ENCODE measurements at regions not wholly inside any gene's neighbourhood (a gene's known extent, or its start where the extent isn't known, plus 50 kb on each side); places are given as distances from the start of the nearest gene placed in this dataset.
"Not testable (repeated sequence)": the region's sequence is repeated elsewhere in the genome, so short reads cannot be mapped to it uniquely, and the experiment has no call there.

GRCh38 chr5:17079562-17079961 is 137.9 kb upstream of the BASP1 start:
- Histone ChIP-seq H3K4ac (ENCODE audit: low read depth in 1 of 2, low read length in 2 of 2) (no peak overlapping the region), H2BK5ac (ENCODE audit: low read depth, low read length, poor library complexity, severe bottlenecking) (no peak overlapping the region), H3K4me1 (ENCODE audit: control insufficient read depth, insufficient read depth, low read depth, low read length) (no peaks in the 10 kb centered on the region), H3K4me2 (ENCODE audit: low read length, poor library complexity, severe bottlenecking) (no peak overlapping the region), H3K18ac (ENCODE audit: low read depth in 1 of 2, low read length in 2 of 2) (no peak overlapping the region), H2AFZ (ENCODE audit: low read depth, low read length) (no peak overlapping the region), H3K36me3 (ENCODE audit: control insufficient read depth in 1 of 2, insufficient read depth in 2 of 2, low read depth in 1 of 2, low read length in 2 of 2) (no peaks in the 10 kb centered on the region), H3K23ac (ENCODE audit: low read length in 2 of 2) (no peak overlapping the region), H4K91ac (ENCODE audit: low read length) (no peak overlapping the region), H2BK12ac (ENCODE audit: low read length in 2 of 2) (no peak overlapping the region), H3K27ac (ENCODE audit: low read length, poor library complexity, severe bottlenecking) (no peak overlapping the region), H3K4me3 (ENCODE audit: insufficient read depth in 1 of 2, low read depth in 1 of 2, low read length in 2 of 2) (no peak overlapping the region), H3K14ac (ENCODE audit: low read length in 2 of 2) (no peak overlapping the region), H3K9ac (ENCODE audit: low read length) (no peak overlapping the region), H2BK120ac (ENCODE audit: low read depth, low read length) (no peak overlapping the region), H3K79me1 (replicated peaks; ENCODE audit: low read length, poor library complexity, severe bottlenecking) (no peaks in the 10 kb centered on the region), H3K27me3 (ENCODE audit: control insufficient read depth in 1 of 2, insufficient read depth in 1 of 2, low read length in 2 of 2) (no peaks in the 10 kb centered on the region), H2BK15ac (ENCODE audit: low read depth, poor library complexity, severe bottlenecking) (no peak overlapping the region), H4K8ac (ENCODE audit: low read length) (no peak overlapping the region), H2AK5ac (ENCODE audit: low read length, severe bottlenecking) (no peak overlapping the region), H3K9me3 (ENCODE audit: control insufficient read depth, low read length) (no peaks in the 10 kb centered on the region)
- WGBS: 92% methylated on average over 7 of the region's 7 CpGs
- DNase-seq: no peak

DNA sequence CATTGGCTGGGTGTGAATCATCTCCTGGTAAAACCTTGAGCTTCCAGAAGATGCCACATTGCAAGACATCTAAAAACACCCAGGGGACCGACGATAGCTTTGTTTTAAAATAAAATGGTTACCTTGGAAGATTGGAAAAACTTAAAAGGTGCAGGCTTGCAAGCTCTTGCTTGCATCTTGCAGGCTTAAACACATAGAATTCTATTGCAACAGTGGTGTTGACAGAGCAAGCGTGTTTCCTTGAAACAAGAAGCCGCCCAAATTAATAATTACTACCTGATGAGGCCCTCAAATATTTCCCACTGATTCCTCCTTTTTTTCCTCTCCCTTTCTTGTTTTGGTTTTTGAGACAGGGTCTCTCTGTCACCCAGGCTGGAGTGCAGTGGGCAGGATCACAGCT is 137.1 kb upstream of the BASP1 start:
- H3K79me1 ChIP-seq (replicated peaks; ENCODE audit: low read length, poor library complexity, severe bottlenecking): no peaks in the 10 kb centered on the region
- H3K4me2 ChIP-seq (ENCODE audit: low read length, poor library complexity, severe bottlenecking): no peak overlapping the region
- no peak overlapping the region for H3K14ac ChIP-seq (ENCODE audit: low read length in 2 of 2)
- no peak overlapping the region for H3K9ac ChIP-seq (ENCODE audit: low read length)
- no peak overlapping the region for H2BK120ac ChIP-seq (ENCODE audit: low read depth, low read length)
- no peaks in the 10 kb centered on the region for H3K4me1 ChIP-seq (ENCODE audit: control insufficient read depth, insufficient read depth, low read depth, low read length)
- no peak overlapping the region for H3K4ac ChIP-seq (ENCODE audit: low read depth in 1 of 2, low read length in 2 of 2)
- no peak overlapping the region for H4K91ac ChIP-seq (ENCODE audit: low read length)
- H3K4me3 ChIP-seq (ENCODE audit: insufficient read depth in 1 of 2, low read depth in 1 of 2, low read length in 2 of 2): no peak overlapping the region
- H3K36me3 ChIP-seq (ENCODE audit: control insufficient read depth in 1 of 2, insufficient read depth in 2 of 2, low read depth in 1 of 2, low read length in 2 of 2): no peaks in the 10 kb centered on the region
- H3K27me3 ChIP-seq (ENCODE audit: control insufficient read depth in 1 of 2, insufficient read depth in 1 of 2, low read length in 2 of 2): no peaks in the 10 kb centered on the region
- no peak for DNase-seq
- 100% methylated on average over 4 of the region's 4 CpGs for WGBS
- no peak overlapping the region for H3K18ac ChIP-seq (ENCODE audit: low read depth in 1 of 2, low read length in 2 of 2)
- H3K23ac ChIP-seq (ENCODE audit: low read length in 2 of 2): no peak overlapping the region
- H2BK5ac ChIP-seq (ENCODE audit: low read depth, low read length, poor library complexity, severe bottlenecking): no peak overlapping the region
- no peak overlapping the region for H2BK12ac ChIP-seq (ENCODE audit: low read length in 2 of 2)
- H3K9me3 ChIP-seq (ENCODE audit: control insufficient read depth, low read length): no peaks in the 10 kb centered on the region
- H2BK15ac ChIP-seq (ENCODE audit: low read depth, poor library complexity, severe bottlenecking): peak overlapping the region; percentile 69
- no peak overlapping the region for H2AFZ ChIP-seq (ENCODE audit: low read depth, low read length)
- no peak overlapping the region for H4K8ac ChIP-seq (ENCODE audit: low read length)
- no peak overlapping the region for H3K27ac ChIP-seq (ENCODE audit: low read length, poor library complexity, severe bottlenecking)
- H2AK5ac ChIP-seq (ENCODE audit: low read length, severe bottlenecking): no peak overlapping the region

DNA sequence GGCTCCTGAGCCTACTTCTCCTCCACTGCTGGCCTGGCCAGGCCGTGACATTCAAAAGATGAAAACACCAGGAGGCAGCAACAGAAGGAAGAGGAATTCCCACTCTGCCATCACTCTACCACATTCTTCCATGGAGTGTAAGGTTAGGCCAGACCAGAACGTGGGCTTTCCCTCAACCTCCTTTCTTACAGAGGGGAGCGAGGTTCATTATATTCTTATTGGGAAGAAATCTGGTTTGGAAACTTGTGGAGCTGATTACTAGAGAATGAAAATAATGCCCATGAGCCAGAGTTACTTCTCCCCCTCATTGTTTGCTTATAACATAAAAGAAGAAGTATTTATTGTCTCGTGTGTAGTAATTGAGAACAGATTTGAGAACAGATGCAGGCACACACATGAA is 136.3 kb upstream of the BASP1 start:
- Histone ChIP-seq H3K9ac (ENCODE audit: low read length) (no peak overlapping the region), H3K14ac (ENCODE audit: low read length in 2 of 2) (peak overlapping the region in 1 of 2 experiments; percentile 30), H3K36me3 (ENCODE audit: control insufficient read depth in 1 of 2, insufficient read depth in 2 of 2, low read depth in 1 of 2, low read length in 2 of 2) (no peaks in the 10 kb centered on the region), H3K4me3 (ENCODE audit: insufficient read depth in 1 of 2, low read depth in 1 of 2, low read length in 2 of 2) (no peak overlapping the region), H3K4me1 (ENCODE audit: control insufficient read depth, insufficient read depth, low read depth, low read length) (no peaks in the 10 kb centered on the region), H2BK12ac (ENCODE audit: low read length in 2 of 2) (peak overlapping the region in 1 of 2 experiments; percentile 38), H2BK5ac (ENCODE audit: low read depth, low read length, poor library complexity, severe bottlenecking) (no peak overlapping the region), H3K4ac (ENCODE audit: low read depth in 1 of 2, low read length in 2 of 2) (no peak overlapping the region), H3K27me3 (ENCODE audit: control insufficient read depth in 1 of 2, insufficient read depth in 1 of 2, low read length in 2 of 2) (no peaks in the 10 kb centered on the region), H3K18ac (ENCODE audit: low read depth in 1 of 2, low read length in 2 of 2) (no peak overlapping the region), H3K23ac (ENCODE audit: low read length in 2 of 2) (no peak overlapping the region), H2BK15ac (ENCODE audit: low read depth, poor library complexity, severe bottlenecking) (no peak overlapping the region), H4K8ac (ENCODE audit: low read length) (no peak overlapping the region), H3K9me3 (ENCODE audit: control insufficient read depth, low read length) (no peaks in the 10 kb centered on the region), H3K27ac (ENCODE audit: low read length, poor library complexity, severe bottlenecking) (no peak overlapping the region), H2AFZ (ENCODE audit: low read depth, low read length) (no peak overlapping the region), H3K79me1 (replicated peaks; ENCODE audit: low read length, poor library complexity, severe bottlenecking) (no peaks in the 10 kb centered on the region), H4K91ac (ENCODE audit: low read length) (no peak overlapping the region), H3K4me2 (ENCODE audit: low read length, poor library complexity, severe bottlenecking) (no peak overlapping the region), H2AK5ac (ENCODE audit: low read length, severe bottlenecking) (no peak overlapping the region), H2BK120ac (ENCODE audit: low read depth, low read length) (no peak overlapping the region)
- 95% methylated on average over 2 of the region's 4 CpGs for WGBS
- DNase-seq: no peak

DNA sequence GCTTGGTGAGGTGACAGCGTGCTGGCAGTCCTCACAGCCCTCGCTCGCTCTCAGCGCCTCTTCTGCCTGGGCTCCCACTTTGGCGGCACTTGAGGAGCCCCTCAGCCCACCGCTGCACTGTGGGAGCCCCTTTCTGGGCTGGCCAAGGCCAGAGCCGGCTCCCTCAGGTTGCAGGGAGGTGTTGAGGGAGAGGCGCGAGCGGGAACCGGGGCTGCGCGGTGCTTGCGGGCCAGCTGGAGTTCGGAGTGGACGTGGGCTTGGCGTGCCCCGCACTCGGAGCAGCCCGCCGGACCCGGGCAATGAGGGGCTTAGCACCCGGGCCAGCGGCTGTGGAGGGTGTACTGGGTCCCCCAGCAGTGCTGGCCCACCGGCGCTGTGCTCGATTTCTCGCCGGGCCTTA is 134.2 kb upstream of the BASP1 start:
- H3K18ac ChIP-seq (ENCODE audit: low read depth in 1 of 2, low read length in 2 of 2); H3K9me3 ChIP-seq (ENCODE audit: control insufficient read depth, low read length); H3K4me2 ChIP-seq (ENCODE audit: low read length, poor library complexity, severe bottlenecking); H3K79me1 ChIP-seq (replicated peaks; ENCODE audit: low read length, poor library complexity, severe bottlenecking); H2BK120ac ChIP-seq (ENCODE audit: low read depth, low read length); H3K23ac ChIP-seq (ENCODE audit: low read length in 2 of 2); H3K4me3 ChIP-seq (ENCODE audit: insufficient read depth in 1 of 2, low read depth in 1 of 2, low read length in 2 of 2); H3K14ac ChIP-seq (ENCODE audit: low read length in 2 of 2); H4K8ac ChIP-seq (ENCODE audit: low read length); H3K27ac ChIP-seq (ENCODE audit: low read length, poor library complexity, severe bottlenecking); H2AFZ ChIP-seq (ENCODE audit: low read depth, low read length); H3K27me3 ChIP-seq (ENCODE audit: control insufficient read depth in 1 of 2, insufficient read depth in 1 of 2, low read length in 2 of 2); H2BK12ac ChIP-seq (ENCODE audit: low read length in 2 of 2); H3K4me1 ChIP-seq (ENCODE audit: control insufficient read depth, insufficient read depth, low read depth, low read length); H3K4ac ChIP-seq (ENCODE audit: low read depth in 1 of 2, low read length in 2 of 2); H2BK15ac ChIP-seq (ENCODE audit: low read depth, poor library complexity, severe bottlenecking); H2AK5ac ChIP-seq (ENCODE audit: low read length, severe bottlenecking); H3K36me3 ChIP-seq (ENCODE audit: control insufficient read depth in 1 of 2, insufficient read depth in 2 of 2, low read depth in 1 of 2, low read length in 2 of 2); DNase-seq; H2BK5ac ChIP-seq (ENCODE audit: low read depth, low read length, poor library complexity, severe bottlenecking); H3K9ac ChIP-seq (ENCODE audit: low read length); H4K91ac ChIP-seq (ENCODE audit: low read length): not testable (repeated sequence)
- 91% methylated on average over 29 of the region's 29 CpGs for WGBS
